ENCODE measurements at regions not wholly inside any gene's neighbourhood (a gene's known extent, or its start where the extent isn't known, plus 50 kb on each side); places are given as distances from the start of the nearest gene placed in this dataset.
"Not testable (repeated sequence)": the region's sequence is repeated elsewhere in the genome, so short reads cannot be mapped to it uniquely, and the experiment has no call there.

GRCh38 chr7:118420888-118421287, 196.4 kb downstream of the ANKRD7 start:
- no peak for DNase-seq

GRCh38 chr7:118429141-118429540, 204.6 kb downstream of the ANKRD7 start:
- DNase-seq, result no peak

GRCh38 chr7:118436663-118437062, 212.2 kb downstream of the ANKRD7 start:
- DNase-seq, result no peak

GRCh38 chr7:118449030-118449429, 224.5 kb downstream of the ANKRD7 start:
- not testable (repeated sequence) for DNase-seq

GRCh38 chr7:118449797-118450567, 225.5 kb downstream of the ANKRD7 start:
- DNase-seq, result no peak

GRCh38 chr7:118452128-118452527, 227.6 kb downstream of the ANKRD7 start:
- no peak for DNase-seq

- DNase-seq, result no peak
Measured at GRCh38 chr7:118467381-118467780, 242.9 kb downstream of the ANKRD7 start.

- no peak for DNase-seq
Measured at GRCh38 chr7:118472581-118472980, 248.1 kb downstream of the ANKRD7 start.

GRCh38 chr7:118473271-118473670, 248.8 kb downstream of the ANKRD7 start:
- no peak for DNase-seq

GRCh38 chr7:118476036-118476435, 251.5 kb downstream of the ANKRD7 start:
- DNase-seq, result no peak

- DNase-seq, result no peak
Measured at GRCh38 chr7:118477036-118477435, 252.5 kb downstream of the ANKRD7 start.

- no peak for DNase-seq
Measured at GRCh38 chr7:118478236-118478635, 253.7 kb downstream of the ANKRD7 start.

GRCh38 chr7:118478931-118479330, 254.4 kb downstream of the ANKRD7 start:
- no peak for DNase-seq

- no peak for DNase-seq
Measured at GRCh38 chr7:118492466-118492865, 268.0 kb downstream of the ANKRD7 start.

- DNase-seq, result no peak
Measured at GRCh38 chr7:118496138-118496644, 271.7 kb downstream of the ANKRD7 start.

- no peak for DNase-seq
Measured at GRCh38 chr7:118502235-118502634, 277.7 kb downstream of the ANKRD7 start.

GRCh38 chr7:118511146-118511545, 286.6 kb downstream of the ANKRD7 start:
- no peak for DNase-seq

GRCh38 chr7:118517275-118517674, 292.8 kb downstream of the ANKRD7 start:
- no peak for DNase-seq

- no peak for DNase-seq
Measured at GRCh38 chr7:118525020-118525419, 300.5 kb downstream of the ANKRD7 start.

- no peak for DNase-seq
Measured at GRCh38 chr7:118531566-118531965, 307.1 kb downstream of the ANKRD7 start.

- DNase-seq, result no peak
Measured at GRCh38 chr7:118559207-118559606, 334.7 kb downstream of the ANKRD7 start.

- DNase-seq, result no peak
Measured at GRCh38 chr7:118563311-118563710, 338.8 kb downstream of the ANKRD7 start.

GRCh38 chr7:118572604-118573003, 348.1 kb downstream of the ANKRD7 start:
- DNase-seq, result no peak

GRCh38 chr7:118573085-118573484, 348.6 kb downstream of the ANKRD7 start:
- peak; percentile 39 for DNase-seq

- DNase-seq, result no peak
Measured at GRCh38 chr7:118575393-118575948, 351.0 kb downstream of the ANKRD7 start.

Data from NCI-H774 (cell line).